Body of pancreas (tissue), 4 donors: ENCODE measurements at regions not wholly inside any gene's neighbourhood (a gene's known extent, or its start where the extent isn't known, plus 50 kb on each side); places are given as distances from the start of the nearest gene placed in this dataset.

Source experiments
- POLR2A ChIP-seq, 3 donors: fragments of 450-650 bp; IDR thresholded peaks; one replicate each; pipeline ENCODE4 v1.6.1; 2016; ENCODE audit warnings: antibody characterized with exemption in 3 of 3, mild to moderate bottlenecking in 2 of 3
- TF ChIP-seq, protein P1 (sequence below), 7 experiments: fragments of 450-650 bp in 4 of 7; fragments of 200-600 bp in 3 of 7; sonication (generic) in 3 of 7; IDR thresholded peaks; one replicate each; pipeline ENCODE4 v1.5.1; 2016 to 2019; ENCODE audit warnings: antibody characterized with exemption in 7 of 7

DNA sequence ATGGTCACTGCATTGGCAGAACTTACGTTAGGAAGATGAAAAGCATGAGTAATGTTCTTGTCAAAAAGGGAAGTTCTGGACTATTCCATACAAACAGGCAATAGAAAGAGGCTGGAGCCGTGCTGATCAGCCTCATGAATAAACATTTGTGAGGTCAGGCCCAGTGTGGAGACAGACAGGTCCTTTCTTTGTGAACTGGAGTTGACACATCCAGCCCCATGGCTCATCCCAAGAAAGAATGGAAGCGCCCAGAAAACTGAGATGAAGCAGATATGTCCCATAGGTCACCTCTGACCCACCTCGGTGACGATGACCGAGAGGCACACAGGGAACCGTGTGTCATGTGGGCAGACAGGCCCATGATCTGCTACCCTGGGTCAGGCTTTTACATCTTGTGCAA, 276.0 kb upstream of the SGK1 start:
- TF ChIP-seq, protein P1, sequence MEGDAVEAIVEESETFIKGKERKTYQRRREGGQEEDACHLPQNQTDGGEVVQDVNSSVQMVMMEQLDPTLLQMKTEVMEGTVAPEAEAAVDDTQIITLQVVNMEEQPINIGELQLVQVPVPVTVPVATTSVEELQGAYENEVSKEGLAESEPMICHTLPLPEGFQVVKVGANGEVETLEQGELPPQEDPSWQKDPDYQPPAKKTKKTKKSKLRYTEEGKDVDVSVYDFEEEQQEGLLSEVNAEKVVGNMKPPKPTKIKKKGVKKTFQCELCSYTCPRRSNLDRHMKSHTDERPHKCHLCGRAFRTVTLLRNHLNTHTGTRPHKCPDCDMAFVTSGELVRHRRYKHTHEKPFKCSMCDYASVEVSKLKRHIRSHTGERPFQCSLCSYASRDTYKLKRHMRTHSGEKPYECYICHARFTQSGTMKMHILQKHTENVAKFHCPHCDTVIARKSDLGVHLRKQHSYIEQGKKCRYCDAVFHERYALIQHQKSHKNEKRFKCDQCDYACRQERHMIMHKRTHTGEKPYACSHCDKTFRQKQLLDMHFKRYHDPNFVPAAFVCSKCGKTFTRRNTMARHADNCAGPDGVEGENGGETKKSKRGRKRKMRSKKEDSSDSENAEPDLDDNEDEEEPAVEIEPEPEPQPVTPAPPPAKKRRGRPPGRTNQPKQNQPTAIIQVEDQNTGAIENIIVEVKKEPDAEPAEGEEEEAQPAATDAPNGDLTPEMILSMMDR (IDR thresholded peaks at IDR 0.05): no peak
- no peak for TF ChIP-seq POLR2A (IDR thresholded peaks at IDR 0.05)
